ENCODE measurements at regions not wholly inside any gene's neighbourhood (a gene's known extent, or its start where the extent isn't known, plus 50 kb on each side); places are given as distances from the start of the nearest gene placed in this dataset.

GRCh38 chr9:91163773-91164471 lies 197.8 kb downstream of the AUH start:
- in situ Hi-C loops (cut with MboI; ENCODE audit: low sequenced_read_pairs), result no loop called here

Data from HL-60/S4 treated with retinoic acid at 250 ng/mL for 4 days and 3 days (cell line).